ENCODE measurements at regions not wholly inside any gene's neighbourhood (a gene's known extent, or its start where the extent isn't known, plus 50 kb on each side); places are given as distances from the start of the nearest gene placed in this dataset.
A peak's percentile ranks its signal among the peaks of the same experiment; 100 is the strongest.
"Not testable (repeated sequence)": the region's sequence is repeated elsewhere in the genome, so short reads cannot be mapped to it uniquely, and the experiment has no call there.

GRCh38 chr19:23984911-23985310 is 70.2 kb downstream of the ZNF726 start:
- H3K36me3 ChIP-seq (replicated peaks; ENCODE audit: control insufficient read depth, insufficient read depth, low read length); H3K4me3 ChIP-seq (ENCODE audit: insufficient read depth, low read depth, low read length); H3K27me3 ChIP-seq (ENCODE audit: control insufficient read depth, insufficient read depth, low read length); DNase-seq: not testable (repeated sequence)

GRCh38 chr19:23986623-23987022 is 71.9 kb downstream of the ZNF726 start:
- H3K36me3 ChIP-seq (replicated peaks; ENCODE audit: control insufficient read depth, insufficient read depth, low read length) = no peaks in the 10 kb centered on the region
- no peak overlapping the region for H3K4me3 ChIP-seq (ENCODE audit: insufficient read depth, low read depth, low read length)
- no peak for DNase-seq
- H3K27me3 ChIP-seq (ENCODE audit: control insufficient read depth, insufficient read depth, low read length) = no peaks in the 10 kb centered on the region

- H3K27me3 ChIP-seq (ENCODE audit: control insufficient read depth, insufficient read depth, low read length) = no peaks in the 10 kb centered on the region
- no peak overlapping the region for H3K4me3 ChIP-seq (ENCODE audit: insufficient read depth, low read depth, low read length)
- no peak for DNase-seq
- no peaks in the 10 kb centered on the region for H3K36me3 ChIP-seq (replicated peaks; ENCODE audit: control insufficient read depth, insufficient read depth, low read length)
Observed at GRCh38 chr19:23991170-23991569, 76.5 kb downstream of the ZNF726 start.

GRCh38 chr19:23992348-23992747 is 77.7 kb downstream of the ZNF726 start:
- Histone ChIP-seq H3K4me3 (ENCODE audit: insufficient read depth, low read depth, low read length) (no peak overlapping the region), H3K27me3 (ENCODE audit: control insufficient read depth, insufficient read depth, low read length) (no peaks in the 10 kb centered on the region), H3K36me3 (replicated peaks; ENCODE audit: control insufficient read depth, insufficient read depth, low read length) (no peaks in the 10 kb centered on the region)
- DNase-seq = no peak

GRCh38 chr19:23993440-23993839 is 78.8 kb downstream of the ZNF726 start:
- DNase-seq = no peak

GRCh38 chr19:23996549-23996948 is 81.9 kb downstream of the ZNF726 start:
- Histone ChIP-seq H3K27me3 (ENCODE audit: control insufficient read depth, insufficient read depth, low read length) (no peaks in the 10 kb centered on the region), H3K36me3 (replicated peaks; ENCODE audit: control insufficient read depth, insufficient read depth, low read length) (no peaks in the 10 kb centered on the region), H3K4me3 (ENCODE audit: insufficient read depth, low read depth, low read length) (no peak overlapping the region)
- peak; percentile 64 for DNase-seq

More at GRCh38 chr19:23993440-23993839, 78.8 kb downstream of the ZNF726 start:
- H3K4me3 ChIP-seq (ENCODE audit: insufficient read depth, low read depth, low read length) = no peak overlapping the region
- no peaks in the 10 kb centered on the region for H3K36me3 ChIP-seq (replicated peaks; ENCODE audit: control insufficient read depth, insufficient read depth, low read length)
- no peaks in the 10 kb centered on the region for H3K27me3 ChIP-seq (ENCODE audit: control insufficient read depth, insufficient read depth, low read length)

- no peaks in the 10 kb centered on the region for H3K36me3 ChIP-seq (replicated peaks; ENCODE audit: control insufficient read depth, insufficient read depth, low read length)
- DNase-seq = no peak
- H3K4me3 ChIP-seq (ENCODE audit: insufficient read depth, low read depth, low read length) = no peak overlapping the region
- no peaks in the 10 kb centered on the region for H3K27me3 ChIP-seq (ENCODE audit: control insufficient read depth, insufficient read depth, low read length)
Observed at GRCh38 chr19:23998568-23998967, 83.9 kb downstream of the ZNF726 start.

- no peak for DNase-seq
- H3K36me3 ChIP-seq (replicated peaks; ENCODE audit: control insufficient read depth, insufficient read depth, low read length) = no peaks in the 10 kb centered on the region
- H3K27me3 ChIP-seq (ENCODE audit: control insufficient read depth, insufficient read depth, low read length) = no peaks in the 10 kb centered on the region
- no peak overlapping the region for H3K4me3 ChIP-seq (ENCODE audit: insufficient read depth, low read depth, low read length)
Observed at GRCh38 chr19:23999821-24000610, 85.3 kb downstream of the ZNF726 start.

- DNase-seq = no peak
- H3K4me3 ChIP-seq (ENCODE audit: insufficient read depth, low read depth, low read length) = no peak overlapping the region
- no peaks in the 10 kb centered on the region for H3K27me3 ChIP-seq (ENCODE audit: control insufficient read depth, insufficient read depth, low read length)
- H3K36me3 ChIP-seq (replicated peaks; ENCODE audit: control insufficient read depth, insufficient read depth, low read length) = no peaks in the 10 kb centered on the region
Observed at GRCh38 chr19:24000656-24001055, 86.0 kb downstream of the ZNF726 start.

- DNase-seq = peak; percentile 21
- H3K36me3 ChIP-seq (replicated peaks; ENCODE audit: control insufficient read depth, insufficient read depth, low read length) = no peaks in the 10 kb centered on the region
- H3K4me3 ChIP-seq (ENCODE audit: insufficient read depth, low read depth, low read length) = no peak overlapping the region
Observed at GRCh38 chr19:24002256-24002945, 84.6 kb upstream of the ZNF254 start.

GRCh38 chr19:24003537-24003936 is 83.5 kb upstream of the ZNF254 start:
- DNase-seq = peak; percentile 19

More at GRCh38 chr19:24002256-24002945, 84.6 kb upstream of the ZNF254 start:
- no peaks in the 10 kb centered on the region for H3K27me3 ChIP-seq (ENCODE audit: control insufficient read depth, insufficient read depth, low read length)

GRCh38 chr19:24004166-24004565 is 82.8 kb upstream of the ZNF254 start:
- no peak overlapping the region for H3K4me3 ChIP-seq (ENCODE audit: insufficient read depth, low read depth, low read length)
- DNase-seq = no peak
- H3K27me3 ChIP-seq (ENCODE audit: control insufficient read depth, insufficient read depth, low read length) = no peaks in the 10 kb centered on the region
- no peaks in the 10 kb centered on the region for H3K36me3 ChIP-seq (replicated peaks; ENCODE audit: control insufficient read depth, insufficient read depth, low read length)

More at GRCh38 chr19:24003537-24003936, 83.5 kb upstream of the ZNF254 start:
- H3K36me3 ChIP-seq (replicated peaks; ENCODE audit: control insufficient read depth, insufficient read depth, low read length) = no peaks in the 10 kb centered on the region
- no peak overlapping the region for H3K4me3 ChIP-seq (ENCODE audit: insufficient read depth, low read depth, low read length)
- no peaks in the 10 kb centered on the region for H3K27me3 ChIP-seq (ENCODE audit: control insufficient read depth, insufficient read depth, low read length)

- Histone ChIP-seq H3K36me3 (replicated peaks; ENCODE audit: control insufficient read depth, insufficient read depth, low read length) (no peaks in the 10 kb centered on the region), H3K4me3 (ENCODE audit: insufficient read depth, low read depth, low read length) (no peak overlapping the region), H3K27me3 (ENCODE audit: control insufficient read depth, insufficient read depth, low read length) (no peaks in the 10 kb centered on the region)
- DNase-seq = peak; percentile 43
Observed at GRCh38 chr19:24029941-24030636, 56.9 kb upstream of the ZNF254 start.

GRCh38 chr19:24032651-24033050 is 54.3 kb upstream of the ZNF254 start:
- H3K36me3 ChIP-seq (replicated peaks; ENCODE audit: control insufficient read depth, insufficient read depth, low read length) = peaks cover 9% of the 10 kb centered on the region
- no peaks in the 10 kb centered on the region for H3K27me3 ChIP-seq (ENCODE audit: control insufficient read depth, insufficient read depth, low read length)
- H3K4me3 ChIP-seq (ENCODE audit: insufficient read depth, low read depth, low read length) = no peak overlapping the region
- no peak for DNase-seq

All from H7 (cell line).